NCI-H526 treated with DMSO at 0.1 percent for 48 hours (cell line): ENCODE measurements at regions not wholly inside any gene's neighbourhood (a gene's known extent, or its start where the extent isn't known, plus 50 kb on each side); places are given as distances from the start of the nearest gene placed in this dataset.

Source experiments
- DNase-seq: peaks from one replicate; lab custom pipeline; 2025; lab: John Stamatoyannopoulos, UW

- peak; percentile 62 for DNase-seq
Measured at GRCh38 chr12:65556676-65557437, 267.4 kb upstream of the HMGA2 start.

DNA sequence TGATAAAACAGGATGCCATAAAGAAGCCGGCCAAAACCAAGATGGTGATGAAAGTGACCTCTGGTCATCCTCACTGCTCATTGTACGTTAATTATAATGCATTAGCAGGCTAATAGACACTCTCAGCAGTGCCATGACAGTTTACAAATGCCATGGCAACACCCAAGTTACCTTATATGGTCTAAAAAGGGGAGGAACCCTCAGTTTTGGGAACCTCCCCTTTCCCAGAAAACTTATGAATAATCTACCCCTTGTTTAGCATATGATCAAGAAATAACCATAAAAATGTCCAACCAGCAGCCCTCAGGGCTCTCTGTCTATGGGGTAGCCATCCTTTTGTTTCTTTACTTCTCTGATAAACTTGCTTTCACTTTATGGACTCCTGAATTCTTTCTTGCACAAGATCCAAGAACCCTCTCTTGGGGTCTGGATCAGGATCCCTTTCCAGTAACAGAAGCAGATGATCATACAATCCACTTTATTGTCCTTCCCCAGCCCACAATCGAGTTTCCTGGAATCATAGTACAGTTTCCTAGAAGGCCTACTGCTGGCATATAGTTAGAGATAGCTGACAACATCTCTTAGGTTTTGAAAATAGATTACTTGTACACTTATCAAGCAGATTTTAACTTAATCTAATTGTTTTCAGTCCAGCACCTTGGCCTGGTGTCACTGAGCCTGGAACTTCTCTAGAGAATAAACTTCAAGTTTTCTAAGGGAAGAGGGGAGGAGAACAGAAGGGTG, 266.7 kb upstream of the HMGA2 start:
- no peak for DNase-seq

GRCh38 chr12:65560286-65560685, 264.0 kb upstream of the HMGA2 start:
- DNase-seq = no peak

DNA sequence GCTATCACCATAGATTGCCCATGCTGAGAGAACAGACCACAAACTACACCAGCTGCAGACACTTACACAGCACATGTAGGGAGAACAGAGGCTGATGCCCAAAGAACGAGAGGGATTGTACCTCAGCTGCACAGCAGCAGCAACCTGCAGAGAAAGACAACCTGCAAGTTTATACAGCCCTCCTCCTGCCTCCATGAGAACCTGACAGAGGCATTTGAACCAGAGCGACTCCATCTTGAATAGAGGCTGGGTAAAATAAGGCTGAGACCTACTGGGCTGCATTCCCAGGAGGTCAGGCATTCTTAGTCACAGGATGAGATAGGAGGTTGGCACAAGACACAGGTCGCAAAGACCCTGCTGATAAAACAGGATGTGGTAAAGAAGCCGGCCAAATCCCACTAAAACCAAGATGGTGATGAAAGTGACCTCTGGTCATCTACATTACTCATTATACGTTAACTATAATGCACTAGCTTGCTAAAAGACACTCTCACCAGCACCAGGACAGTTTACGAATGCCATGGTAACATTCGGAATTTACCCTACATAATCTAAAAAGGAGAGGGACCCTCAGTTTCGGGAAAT, 262.4 kb upstream of the HMGA2 start:
- DNase-seq = no peak

- DNase-seq = no peak
Measured at GRCh38 chr12:65565601-65566560, 258.4 kb upstream of the HMGA2 start.

DNA sequence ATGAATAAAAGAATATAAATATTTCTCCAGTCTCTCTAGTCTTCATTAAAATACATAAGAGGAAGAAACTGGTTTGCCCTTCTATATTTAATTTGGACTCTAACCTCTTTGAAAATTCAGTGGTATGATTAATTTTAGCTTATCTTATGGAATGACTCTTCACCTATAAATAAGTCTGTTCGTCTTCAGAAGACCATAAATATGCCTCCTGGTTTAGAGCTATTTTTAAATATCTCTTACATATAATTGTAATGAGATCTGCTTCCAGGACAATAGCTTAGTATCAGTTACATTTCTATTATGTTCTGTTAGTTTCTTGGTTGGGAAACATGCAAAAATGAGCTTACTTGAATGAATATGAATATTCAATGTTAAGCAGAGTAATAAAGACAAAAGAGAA, 257.5 kb upstream of the HMGA2 start:
- no peak for DNase-seq

GRCh38 chr12:65567820-65568219, 256.5 kb upstream of the HMGA2 start:
- no peak for DNase-seq

GRCh38 chr12:65568517-65568916, 255.8 kb upstream of the HMGA2 start:
- DNase-seq = no peak

DNA sequence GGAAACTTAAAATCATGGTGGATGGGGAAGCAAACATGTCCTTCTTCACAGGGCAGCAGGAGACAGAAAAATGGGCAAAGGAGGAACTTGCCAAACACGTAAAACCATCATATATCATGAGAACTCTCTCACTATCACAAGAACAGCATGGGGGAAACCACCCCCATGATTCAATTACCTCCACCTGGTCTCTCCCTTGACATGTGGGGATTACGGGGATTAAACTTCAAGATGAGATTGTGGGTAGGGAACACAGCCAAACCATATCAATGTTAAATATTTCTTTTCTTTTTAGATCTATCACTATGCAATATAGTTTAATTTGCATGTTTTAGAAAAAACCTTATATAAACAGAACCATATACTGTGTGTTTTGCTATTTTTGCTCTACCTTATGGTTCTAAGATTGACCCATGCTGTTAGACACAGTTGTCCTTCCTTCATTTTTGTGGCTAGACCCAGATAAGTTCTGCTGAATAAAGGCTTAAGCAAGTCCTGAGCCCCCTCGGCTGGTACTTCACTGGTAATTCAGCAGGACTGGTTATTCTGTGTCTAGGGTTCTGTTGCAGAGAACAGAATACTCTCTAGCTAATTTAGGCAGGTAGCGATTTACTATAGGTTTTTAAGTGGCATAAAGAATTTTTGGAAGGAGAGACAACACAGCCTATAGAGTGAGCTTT, 253.7 kb upstream of the HMGA2 start:
- DNase-seq = no peak

- DNase-seq = no peak
Measured at GRCh38 chr12:65574867-65575266, 249.4 kb upstream of the HMGA2 start.

DNA sequence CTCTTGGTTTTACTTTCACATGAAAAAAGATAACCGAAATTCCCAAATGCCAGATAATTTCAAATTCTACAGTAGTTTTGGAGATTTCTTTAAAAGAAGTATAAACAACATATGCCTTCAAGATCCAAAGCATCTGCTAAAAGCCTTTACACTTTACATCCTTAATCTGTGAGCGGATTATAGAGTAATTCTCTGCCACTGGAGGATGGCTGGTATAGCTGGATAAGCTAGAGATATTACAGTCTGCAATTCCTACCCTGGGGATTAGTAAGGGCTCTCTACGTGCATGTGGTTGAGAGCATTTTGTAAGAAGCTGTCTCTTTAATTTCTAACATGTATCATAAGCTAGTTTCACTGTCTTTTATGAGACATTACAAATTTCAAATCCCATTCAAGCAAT, 240.3 kb upstream of the HMGA2 start:
- no peak for DNase-seq

DNA sequence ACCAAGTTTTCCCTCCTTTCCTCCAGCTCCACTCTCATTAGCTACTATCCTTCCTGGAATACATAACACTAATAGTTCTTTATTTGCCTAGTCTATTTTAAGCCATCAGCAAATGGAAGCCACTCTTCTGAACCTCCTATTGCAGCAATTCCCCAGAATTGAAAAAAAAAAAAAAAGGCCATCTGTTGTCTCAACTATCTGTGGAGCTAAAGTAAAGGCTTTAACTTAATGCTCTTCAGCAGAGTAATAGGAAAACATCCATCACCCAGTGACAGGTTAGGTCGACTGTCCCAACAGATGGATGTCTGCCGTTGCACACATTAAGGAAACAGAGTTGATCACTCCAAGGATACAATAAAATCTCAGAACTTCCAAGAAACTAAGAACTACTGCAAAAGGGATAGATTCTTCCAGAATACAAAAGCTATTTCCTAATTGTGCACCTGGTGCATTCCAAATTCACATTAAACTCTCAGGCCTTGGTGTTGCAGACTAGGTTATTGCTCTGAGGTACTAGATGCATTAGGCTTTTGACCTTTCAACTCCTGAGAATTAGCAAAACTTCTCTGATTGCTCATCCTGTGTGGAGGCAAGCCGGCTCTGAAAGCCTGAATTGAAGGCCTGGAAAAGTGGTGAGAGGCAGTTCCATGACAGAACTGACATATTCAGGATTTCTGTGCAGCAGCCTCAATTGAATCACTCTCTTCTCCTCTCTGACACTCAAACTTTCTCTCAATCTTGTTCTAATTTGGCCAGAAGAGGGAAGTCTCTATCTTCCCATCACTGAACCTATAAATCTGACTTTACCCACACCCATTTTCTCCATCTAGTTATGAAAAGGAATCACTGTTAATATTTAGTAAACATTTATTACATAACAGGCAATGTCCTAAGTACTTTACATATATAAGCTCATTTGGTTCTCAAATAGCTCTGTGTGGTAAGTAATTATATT, 238.4 kb upstream of the HMGA2 start:
- no peak for DNase-seq

DNA sequence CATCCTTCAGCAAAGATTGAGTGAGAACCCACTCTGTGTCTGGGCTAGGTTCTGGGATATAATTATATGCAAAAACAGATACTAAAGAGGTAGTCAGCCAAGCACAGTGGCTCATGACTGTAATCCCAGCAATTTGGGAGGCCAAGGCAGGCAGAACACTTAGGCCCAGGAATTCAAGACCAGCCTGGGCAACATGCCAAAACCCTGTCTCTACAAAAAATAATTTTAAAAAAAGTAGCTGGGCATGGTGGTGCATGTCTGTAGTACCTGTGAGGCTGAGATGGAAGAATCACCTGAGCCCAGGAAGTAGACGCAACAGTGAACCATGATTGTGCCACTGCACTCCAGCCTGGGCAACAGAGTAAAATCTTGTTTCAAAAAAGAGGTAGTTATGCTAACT, 237.5 kb upstream of the HMGA2 start:
- DNase-seq = no peak

GRCh38 chr12:65590318-65590717, 234.0 kb upstream of the HMGA2 start:
- no peak for DNase-seq

DNA sequence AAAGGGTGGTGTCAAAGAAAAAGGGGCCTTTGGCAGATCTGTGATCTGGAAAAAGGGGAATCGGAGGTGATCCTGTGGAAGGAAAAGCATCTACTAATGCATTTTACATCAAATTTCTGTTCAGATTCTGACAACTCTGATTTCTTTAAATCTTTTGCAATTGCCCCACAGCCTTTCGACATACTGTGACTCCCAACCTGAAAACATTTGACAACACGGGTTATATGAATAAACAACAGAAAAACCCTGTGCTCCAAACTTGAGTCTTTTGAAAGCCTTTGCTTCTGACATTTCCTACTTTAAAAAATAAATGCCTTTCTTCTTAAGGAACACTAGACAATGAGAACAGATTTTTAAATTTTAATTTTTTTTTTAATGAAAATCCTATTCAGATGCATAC, 231.9 kb upstream of the HMGA2 start:
- no peak for DNase-seq

DNA sequence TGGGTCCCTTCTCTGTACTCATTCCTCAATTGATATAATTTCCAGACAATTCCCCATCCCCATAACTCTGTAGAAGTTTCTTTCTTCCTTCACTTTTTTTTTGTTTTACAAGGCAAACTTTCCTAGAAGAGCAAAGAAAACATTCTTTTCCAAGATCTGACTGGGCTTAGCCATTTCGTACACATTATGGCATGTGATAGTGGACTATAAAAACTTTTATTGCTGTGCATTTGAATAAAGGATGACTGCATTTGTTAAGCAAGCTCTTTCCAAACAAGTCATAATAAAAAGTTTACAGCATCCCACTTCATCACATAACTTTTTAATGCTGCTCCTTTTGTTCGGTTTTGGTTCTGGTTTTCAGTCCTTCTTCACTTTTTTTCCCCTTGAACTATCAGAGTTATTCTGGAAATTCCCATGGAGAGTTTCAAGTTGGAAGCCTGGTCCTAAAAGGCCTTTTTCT, 231.0 kb upstream of the HMGA2 start:
- peak; percentile 0 for DNase-seq

GRCh38 chr12:65594409-65594808, 229.9 kb upstream of the HMGA2 start:
- DNase-seq = no peak

GRCh38 chr12:65595016-65595560, 229.2 kb upstream of the HMGA2 start:
- DNase-seq = no peak

DNA sequence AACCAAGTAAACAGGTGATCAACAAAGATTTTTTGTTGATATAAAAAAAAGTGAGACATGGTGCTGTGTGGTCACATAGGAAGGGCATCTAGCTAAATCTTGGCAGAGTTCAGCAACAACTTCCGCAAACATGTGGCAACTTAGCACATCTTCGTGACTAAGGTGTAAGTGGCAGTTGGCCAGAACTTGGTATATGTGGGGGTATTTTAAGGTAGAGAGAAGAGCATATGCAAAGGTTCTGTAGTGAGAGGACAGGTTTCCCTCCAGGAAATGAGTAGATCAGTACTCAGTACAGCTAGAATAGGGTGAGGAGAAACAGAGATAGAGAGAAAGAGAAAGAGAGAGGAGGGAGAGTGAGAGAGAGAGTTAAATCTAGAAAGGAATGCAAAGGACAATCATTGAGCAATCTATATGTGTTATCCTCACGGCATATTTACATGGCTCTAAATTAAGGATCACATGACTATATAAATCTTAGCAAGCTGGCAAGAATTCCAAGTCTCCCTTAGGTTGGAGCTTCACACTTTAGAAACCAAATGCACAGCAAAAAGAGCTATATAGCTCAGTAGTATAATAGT, 227.7 kb upstream of the HMGA2 start:
- DNase-seq = no peak

GRCh38 chr12:65597527-65597926, 226.8 kb upstream of the HMGA2 start:
- no peak for DNase-seq
